C4-2B (cell line): ENCODE measurements at regions not wholly inside any gene's neighbourhood (a gene's known extent, or its start where the extent isn't known, plus 50 kb on each side); places are given as distances from the start of the nearest gene placed in this dataset.

Source experiments
- ZFX ChIP-seq: fragments of 450-650 bp; IDR thresholded peaks from 2 replicates; pipeline ENCODE4 v1.6.1; 2017
- TF ChIP-seq, protein P1 (sequence below): fragments of 450-650 bp; conservative IDR thresholded peaks from 2 replicates; pipeline ENCODE4 v1.5.1; 2017; ENCODE audit warnings: mild to moderate bottlenecking

DNA sequence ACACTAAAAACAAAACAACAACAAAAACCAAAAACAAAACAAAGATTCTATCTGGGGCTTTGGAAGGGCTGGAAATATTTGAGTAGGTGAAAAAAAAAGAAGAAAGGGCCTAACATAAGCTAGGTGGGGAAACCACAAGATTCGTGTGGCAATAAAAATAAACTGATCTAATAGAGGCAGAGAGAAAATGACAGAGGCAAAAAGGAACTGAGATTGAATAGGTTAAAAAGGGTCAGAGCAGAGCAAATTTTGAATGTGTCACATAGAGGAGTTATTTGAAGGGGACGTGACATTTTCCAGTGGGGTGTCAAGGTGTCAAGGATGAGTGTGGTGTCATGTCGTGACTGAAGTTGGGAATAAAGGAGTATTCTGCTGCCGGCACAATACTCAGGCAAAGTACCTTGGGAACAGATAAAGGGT, 65.2 kb upstream of the RALGPS2 start:
- TF ChIP-seq, protein P1, sequence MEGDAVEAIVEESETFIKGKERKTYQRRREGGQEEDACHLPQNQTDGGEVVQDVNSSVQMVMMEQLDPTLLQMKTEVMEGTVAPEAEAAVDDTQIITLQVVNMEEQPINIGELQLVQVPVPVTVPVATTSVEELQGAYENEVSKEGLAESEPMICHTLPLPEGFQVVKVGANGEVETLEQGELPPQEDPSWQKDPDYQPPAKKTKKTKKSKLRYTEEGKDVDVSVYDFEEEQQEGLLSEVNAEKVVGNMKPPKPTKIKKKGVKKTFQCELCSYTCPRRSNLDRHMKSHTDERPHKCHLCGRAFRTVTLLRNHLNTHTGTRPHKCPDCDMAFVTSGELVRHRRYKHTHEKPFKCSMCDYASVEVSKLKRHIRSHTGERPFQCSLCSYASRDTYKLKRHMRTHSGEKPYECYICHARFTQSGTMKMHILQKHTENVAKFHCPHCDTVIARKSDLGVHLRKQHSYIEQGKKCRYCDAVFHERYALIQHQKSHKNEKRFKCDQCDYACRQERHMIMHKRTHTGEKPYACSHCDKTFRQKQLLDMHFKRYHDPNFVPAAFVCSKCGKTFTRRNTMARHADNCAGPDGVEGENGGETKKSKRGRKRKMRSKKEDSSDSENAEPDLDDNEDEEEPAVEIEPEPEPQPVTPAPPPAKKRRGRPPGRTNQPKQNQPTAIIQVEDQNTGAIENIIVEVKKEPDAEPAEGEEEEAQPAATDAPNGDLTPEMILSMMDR: no peak
- TF ChIP-seq ZFX: no peak
